ENCODE measurements at regions not wholly inside any gene's neighbourhood (a gene's known extent, or its start where the extent isn't known, plus 50 kb on each side); places are given as distances from the start of the nearest gene placed in this dataset.

DNA sequence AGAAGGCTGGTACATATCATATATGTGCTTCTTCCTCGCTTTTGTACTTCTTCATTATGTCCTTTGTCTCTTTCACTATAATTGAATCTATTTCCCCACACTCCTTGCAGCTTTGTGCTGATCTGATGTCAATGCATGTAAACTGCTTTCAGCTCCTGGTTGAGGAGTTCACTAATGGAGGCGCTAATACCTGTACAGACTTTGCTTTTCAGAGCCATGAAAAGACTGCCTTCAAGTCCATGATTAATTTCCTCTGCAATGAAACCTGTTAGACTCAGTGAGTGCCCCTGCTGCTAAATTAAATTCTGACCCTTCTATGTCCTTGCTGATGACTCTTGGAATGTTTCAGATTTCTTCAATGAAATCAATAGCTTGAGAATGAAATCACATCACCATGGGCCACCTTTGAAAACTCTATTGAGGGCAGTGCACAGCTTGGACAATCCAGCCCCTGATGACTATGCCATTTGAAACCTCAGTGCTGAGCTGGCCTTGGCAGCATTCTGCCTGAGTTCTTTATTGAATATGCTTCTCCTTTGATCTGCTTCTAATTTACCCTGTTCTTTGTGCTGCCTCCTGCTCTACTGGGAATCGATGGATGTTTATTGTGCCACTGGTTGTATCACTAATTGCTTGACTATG lies 358.2 kb upstream of the DMAC1 start (continued):
- TF ChIP-seq, protein P1, sequence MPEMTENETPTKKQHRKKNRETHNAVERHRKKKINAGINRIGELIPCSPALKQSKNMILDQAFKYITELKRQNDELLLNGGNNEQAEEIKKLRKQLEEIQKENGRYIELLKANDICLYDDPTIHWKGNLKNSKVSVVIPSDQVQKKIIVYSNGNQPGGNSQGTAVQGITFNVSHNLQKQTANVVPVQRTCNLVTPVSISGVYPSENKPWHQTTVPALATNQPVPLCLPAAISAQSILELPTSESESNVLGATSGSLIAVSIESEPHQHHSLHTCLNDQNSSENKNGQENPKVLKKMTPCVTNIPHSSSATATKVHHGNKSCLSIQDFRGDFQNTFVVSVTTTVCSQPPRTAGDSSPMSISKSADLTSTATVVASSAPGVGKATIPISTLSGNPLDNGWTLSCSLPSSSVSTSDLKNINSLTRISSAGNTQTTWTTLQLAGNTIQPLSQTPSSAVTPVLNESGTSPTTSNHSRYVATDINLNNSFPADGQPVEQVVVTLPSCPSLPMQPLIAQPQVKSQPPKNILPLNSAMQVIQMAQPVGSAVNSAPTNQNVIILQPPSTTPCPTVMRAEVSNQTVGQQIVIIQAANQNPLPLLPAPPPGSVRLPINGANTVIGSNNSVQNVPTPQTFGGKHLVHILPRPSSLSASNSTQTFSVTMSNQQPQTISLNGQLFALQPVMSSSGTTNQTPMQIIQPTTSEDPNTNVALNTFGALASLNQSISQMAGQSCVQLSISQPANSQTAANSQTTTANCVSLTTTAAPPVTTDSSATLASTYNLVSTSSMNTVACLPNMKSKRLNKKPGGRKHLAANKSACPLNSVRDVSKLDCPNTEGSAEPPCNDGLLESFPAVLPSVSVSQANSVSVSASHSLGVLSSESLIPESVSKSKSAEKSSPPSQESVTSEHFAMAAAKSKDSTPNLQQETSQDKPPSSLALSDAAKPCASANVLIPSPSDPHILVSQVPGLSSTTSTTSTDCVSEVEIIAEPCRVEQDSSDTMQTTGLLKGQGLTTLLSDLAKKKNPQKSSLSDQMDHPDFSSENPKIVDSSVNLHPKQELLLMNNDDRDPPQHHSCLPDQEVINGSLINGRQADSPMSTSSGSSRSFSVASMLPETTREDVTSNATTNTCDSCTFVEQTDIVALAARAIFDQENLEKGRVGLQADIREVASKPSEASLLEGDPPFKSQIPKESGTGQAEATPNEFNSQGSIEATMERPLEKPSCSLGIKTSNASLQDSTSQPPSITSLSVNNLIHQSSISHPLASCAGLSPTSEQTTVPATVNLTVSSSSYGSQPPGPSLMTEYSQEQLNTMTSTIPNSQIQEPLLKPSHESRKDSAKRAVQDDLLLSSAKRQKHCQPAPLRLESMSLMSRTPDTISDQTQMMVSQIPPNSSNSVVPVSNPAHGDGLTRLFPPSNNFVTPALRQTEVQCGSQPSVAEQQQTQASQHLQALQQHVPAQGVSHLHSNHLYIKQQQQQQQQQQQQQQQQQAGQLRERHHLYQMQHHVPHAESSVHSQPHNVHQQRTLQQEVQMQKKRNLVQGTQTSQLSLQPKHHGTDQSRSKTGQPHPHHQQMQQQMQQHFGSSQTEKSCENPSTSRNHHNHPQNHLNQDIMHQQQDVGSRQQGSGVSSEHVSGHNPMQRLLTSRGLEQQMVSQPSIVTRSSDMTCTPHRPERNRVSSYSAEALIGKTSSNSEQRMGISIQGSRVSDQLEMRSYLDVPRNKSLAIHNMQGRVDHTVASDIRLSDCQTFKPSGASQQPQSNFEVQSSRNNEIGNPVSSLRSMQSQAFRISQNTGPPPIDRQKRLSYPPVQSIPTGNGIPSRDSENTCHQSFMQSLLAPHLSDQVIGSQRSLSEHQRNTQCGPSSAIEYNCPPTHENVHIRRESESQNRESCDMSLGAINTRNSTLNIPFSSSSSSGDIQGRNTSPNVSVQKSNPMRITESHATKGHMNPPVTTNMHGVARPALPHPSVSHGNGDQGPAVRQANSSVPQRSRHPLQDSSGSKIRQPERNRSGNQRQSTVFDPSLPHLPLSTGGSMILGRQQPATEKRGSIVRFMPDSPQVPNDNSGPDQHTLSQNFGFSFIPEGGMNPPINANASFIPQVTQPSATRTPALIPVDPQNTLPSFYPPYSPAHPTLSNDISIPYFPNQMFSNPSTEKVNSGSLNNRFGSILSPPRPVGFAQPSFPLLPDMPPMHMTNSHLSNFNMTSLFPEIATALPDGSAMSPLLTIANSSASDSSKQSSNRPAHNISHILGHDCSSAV (CRISPR knock-in tag; IDR thresholded peaks at IDR 0.05; ENCODE audit: borderline replicate concordance), result no peak
- no peak for TF ChIP-seq ZBTB43 (CRISPR knock-in tag; conservative IDR thresholded peaks at IDR 0.05)
- no peak for TF ChIP-seq ZSCAN29 (CRISPR knock-in tag; conservative IDR thresholded peaks at IDR 0.05)
- no peak for TF ChIP-seq TEAD2 (CRISPR knock-in tag; IDR thresholded peaks at IDR 0.05)
- no peak for TF ChIP-seq DBP (CRISPR knock-in tag; IDR thresholded peaks at IDR 0.05; ENCODE audit: not compliant biosample characterization)
- TF ChIP-seq USF2 (IDR thresholded peaks at IDR 0.05; ENCODE audit: low read depth, low read length), result no peak
- TF ChIP-seq USF2 (CRISPR knock-in tag; IDR thresholded peaks at IDR 0.05; ENCODE audit: borderline replicate concordance), result no peak
- no peak for TF ChIP-seq THRA (CRISPR knock-in tag; IDR thresholded peaks at IDR 0.05; ENCODE audit: borderline replicate concordance)
- TF ChIP-seq, protein P2, sequence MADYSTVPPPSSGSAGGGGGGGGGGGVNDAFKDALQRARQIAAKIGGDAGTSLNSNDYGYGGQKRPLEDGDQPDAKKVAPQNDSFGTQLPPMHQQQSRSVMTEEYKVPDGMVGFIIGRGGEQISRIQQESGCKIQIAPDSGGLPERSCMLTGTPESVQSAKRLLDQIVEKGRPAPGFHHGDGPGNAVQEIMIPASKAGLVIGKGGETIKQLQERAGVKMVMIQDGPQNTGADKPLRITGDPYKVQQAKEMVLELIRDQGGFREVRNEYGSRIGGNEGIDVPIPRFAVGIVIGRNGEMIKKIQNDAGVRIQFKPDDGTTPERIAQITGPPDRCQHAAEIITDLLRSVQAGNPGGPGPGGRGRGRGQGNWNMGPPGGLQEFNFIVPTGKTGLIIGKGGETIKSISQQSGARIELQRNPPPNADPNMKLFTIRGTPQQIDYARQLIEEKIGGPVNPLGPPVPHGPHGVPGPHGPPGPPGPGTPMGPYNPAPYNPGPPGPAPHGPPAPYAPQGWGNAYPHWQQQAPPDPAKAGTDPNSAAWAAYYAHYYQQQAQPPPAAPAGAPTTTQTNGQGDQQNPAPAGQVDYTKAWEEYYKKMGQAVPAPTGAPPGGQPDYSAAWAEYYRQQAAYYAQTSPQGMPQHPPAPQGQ (CRISPR knock-in tag; IDR thresholded peaks at IDR 0.05; ENCODE audit: borderline replicate concordance), result no peak
